Suppressor macrophage treated with lipopolysaccharide for 1 hour (primary cell): ENCODE measurements at regions not wholly inside any gene's neighbourhood (a gene's known extent, or its start where the extent isn't known, plus 50 kb on each side); places are given as distances from the start of the nearest gene placed in this dataset.
A peak's percentile ranks its signal among the peaks of the same experiment; 100 is the strongest.
"Not testable (repeated sequence)": the region's sequence is repeated elsewhere in the genome, so short reads cannot be mapped to it uniquely, and the experiment has no call there.

Experiments
- DNase-seq, 3 donors: peaks; one replicate each; pipeline ENCODE4 v3.0.0-alpha.2; 2020 to 2022

DNA sequence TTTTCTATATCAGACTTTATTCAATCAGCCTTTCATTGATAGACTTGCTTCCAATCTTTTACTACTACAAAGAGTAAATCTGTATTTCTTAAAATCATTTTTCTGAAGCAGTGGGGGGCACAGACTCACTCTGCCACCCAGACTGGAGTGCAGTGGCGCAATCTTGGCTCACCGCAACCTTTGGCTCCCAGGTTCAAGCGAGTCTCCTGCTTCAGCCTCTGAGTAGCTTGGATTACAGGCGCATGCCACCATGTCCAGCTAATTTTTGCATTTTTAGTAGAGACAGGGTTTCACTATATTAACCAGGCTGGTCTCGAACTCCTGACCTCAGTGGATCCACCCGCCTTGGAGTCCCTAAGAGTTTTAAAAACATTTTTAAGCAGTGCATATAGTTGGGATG is 270.6 kb upstream of the REG3G start:
- no peak for DNase-seq

DNA sequence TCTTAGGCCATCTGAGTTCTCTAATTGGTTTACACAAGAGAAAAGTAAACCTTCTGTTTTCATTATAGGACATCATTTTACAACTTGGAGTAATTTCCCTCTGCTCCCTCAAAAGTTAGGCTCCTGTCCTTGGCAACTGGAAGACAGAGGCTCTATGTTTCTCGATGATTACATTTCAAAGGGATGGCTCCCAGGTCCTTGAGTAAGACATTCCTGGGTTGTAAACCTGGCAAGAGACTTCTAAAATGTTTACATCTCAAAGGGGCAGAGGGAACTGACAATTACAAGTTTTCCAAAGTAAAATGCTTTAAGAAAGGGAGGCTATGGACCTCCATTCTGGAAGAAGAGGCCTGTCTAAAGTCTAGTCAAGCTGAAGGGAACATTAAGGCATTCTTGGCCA is 268.3 kb upstream of the REG3G start:
- no peak for DNase-seq

- DNase-seq: no peak
Observed at GRCh38 chr2:78757640-78758039, 267.9 kb upstream of the REG3G start.

GRCh38 chr2:78758765-78759164 is 266.7 kb upstream of the REG3G start:
- DNase-seq: not testable (repeated sequence)

- DNase-seq: no peak
Observed at GRCh38 chr2:78766459-78766858, 259.0 kb upstream of the REG3G start.

- DNase-seq: no peak
Observed at GRCh38 chr2:78768016-78768415, 257.5 kb upstream of the REG3G start.

DNA sequence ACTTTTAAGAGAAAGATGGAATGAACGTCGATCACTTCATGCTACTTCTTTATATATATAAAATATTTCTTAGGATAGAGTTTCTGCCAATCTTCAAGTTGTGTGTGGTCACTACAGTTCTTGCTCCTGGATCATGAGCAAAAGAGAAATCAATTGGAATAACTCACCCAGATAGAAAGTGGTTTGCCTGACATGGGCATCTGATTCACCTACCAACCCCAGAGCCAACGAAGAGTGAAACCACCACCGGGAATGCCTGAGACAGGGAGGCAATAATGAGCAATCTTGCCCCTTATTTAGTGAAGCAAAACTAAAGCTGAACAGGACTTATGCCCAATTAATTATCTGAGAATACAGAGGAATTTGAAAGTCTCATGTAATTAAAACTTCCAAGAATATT is 250.2 kb upstream of the REG3G start:
- no peak for DNase-seq

DNA sequence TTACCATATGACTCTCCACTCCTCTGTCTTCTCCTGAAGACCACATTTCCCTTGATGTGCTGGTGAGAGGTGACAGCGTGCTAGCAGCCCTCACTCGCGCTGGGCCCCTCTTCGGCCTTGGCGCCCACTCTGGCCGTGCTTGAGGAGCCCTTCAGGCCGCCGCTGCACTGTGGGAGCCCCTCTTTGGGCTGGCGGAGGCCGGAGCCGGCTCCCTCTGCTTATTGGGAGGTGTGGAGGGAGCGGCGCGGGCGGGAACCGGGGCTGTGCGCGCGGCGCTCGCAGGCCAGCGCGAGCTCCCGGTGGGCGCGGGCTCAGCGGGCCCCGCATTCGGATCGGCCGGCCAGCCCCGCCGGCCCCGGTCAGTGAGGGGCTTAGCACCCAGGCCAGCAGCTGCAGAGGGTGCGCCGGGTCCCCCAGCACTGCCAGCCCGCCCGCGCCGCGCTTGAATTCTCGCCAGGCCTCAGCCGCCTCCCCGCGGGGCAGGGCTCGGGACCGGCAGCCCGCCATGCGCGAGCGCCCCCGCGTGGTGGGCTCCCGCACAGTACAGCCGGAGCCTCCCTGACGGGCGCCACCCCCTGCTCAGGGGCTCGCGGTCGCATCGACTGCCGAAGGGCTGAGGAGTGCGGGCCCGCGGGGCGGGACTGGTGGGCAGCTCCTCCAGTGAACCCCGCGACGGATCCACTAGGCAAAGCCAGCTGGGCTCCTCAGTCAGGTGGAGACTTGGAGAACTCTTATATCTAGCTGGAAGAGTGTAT is 246.6 kb upstream of the REG3G start:
- DNase-seq: no peak

GRCh38 chr2:78779761-78780160 is 245.7 kb upstream of the REG3G start:
- no peak for DNase-seq

- DNase-seq: no peak
Observed at GRCh38 chr2:78780256-78780655, 245.2 kb upstream of the REG3G start.

GRCh38 chr2:78780864-78781583 is 244.5 kb upstream of the REG3G start:
- DNase-seq: no peak

DNA sequence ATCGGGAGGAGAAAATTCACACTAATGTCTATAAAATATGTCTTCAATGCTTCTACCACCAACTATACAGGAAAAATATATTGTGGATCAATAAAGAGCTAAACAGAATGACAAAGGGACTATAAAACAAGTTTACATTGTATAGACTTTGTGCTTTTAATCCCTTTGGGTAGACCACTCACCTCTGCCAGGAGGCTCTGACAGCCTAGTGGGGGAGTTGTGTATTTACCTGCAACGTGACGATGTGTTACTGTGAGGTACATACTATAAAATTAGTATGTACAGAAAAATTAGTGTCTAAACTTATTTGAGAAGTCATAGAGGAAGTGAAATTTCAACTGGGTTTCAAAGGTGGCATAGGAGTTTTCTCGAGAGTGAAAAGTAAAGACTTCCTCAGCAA is 243.3 kb upstream of the REG3G start:
- no peak for DNase-seq

- peak in 1 of 3 donors; percentile 43 for DNase-seq
Observed at GRCh38 chr2:78811955-78812610, 213.4 kb upstream of the REG3G start.

- DNase-seq: peak in 1 of 3 donors; percentile 24
Observed at GRCh38 chr2:78814331-78814986, 211.0 kb upstream of the REG3G start.

GRCh38 chr2:78817430-78817829 is 208.1 kb upstream of the REG3G start:
- DNase-seq: no peak

GRCh38 chr2:78832481-78832880 is 193.0 kb upstream of the REG3G start:
- DNase-seq: no peak

- DNase-seq: no peak
Observed at GRCh38 chr2:78839259-78839658, 186.2 kb upstream of the REG3G start.

- DNase-seq: not testable (repeated sequence)
Observed at GRCh38 chr2:78840311-78840710, 185.2 kb upstream of the REG3G start.

GRCh38 chr2:78845664-78846185 is 179.8 kb upstream of the REG3G start:
- DNase-seq: peak in 1 of 3 donors; percentile 17

GRCh38 chr2:78861546-78861945 is 164.0 kb upstream of the REG3G start:
- peak; percentile 19 to 46 (median 23) for DNase-seq

- DNase-seq: no peak
Observed at GRCh38 chr2:78864205-78864604, 161.3 kb upstream of the REG3G start.

DNA sequence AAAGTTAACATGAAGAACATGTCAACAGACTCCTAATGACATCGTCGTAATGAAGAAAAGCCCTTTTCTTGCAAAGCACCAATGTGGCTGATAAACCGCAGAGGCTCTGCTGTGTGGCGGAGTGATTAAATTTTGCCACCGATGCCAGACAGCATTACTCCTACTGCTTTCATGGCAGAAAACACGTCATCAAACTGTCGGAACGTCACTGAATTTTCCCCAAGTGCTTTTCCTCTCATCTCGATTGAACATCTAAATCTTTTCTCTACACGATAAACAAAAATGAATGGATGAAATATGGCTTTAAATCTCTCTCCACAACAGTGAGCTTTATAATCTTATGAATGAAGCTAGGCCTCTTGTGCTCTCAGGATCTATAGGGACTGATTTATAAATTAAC is 159.8 kb upstream of the REG3G start:
- DNase-seq: no peak

DNA sequence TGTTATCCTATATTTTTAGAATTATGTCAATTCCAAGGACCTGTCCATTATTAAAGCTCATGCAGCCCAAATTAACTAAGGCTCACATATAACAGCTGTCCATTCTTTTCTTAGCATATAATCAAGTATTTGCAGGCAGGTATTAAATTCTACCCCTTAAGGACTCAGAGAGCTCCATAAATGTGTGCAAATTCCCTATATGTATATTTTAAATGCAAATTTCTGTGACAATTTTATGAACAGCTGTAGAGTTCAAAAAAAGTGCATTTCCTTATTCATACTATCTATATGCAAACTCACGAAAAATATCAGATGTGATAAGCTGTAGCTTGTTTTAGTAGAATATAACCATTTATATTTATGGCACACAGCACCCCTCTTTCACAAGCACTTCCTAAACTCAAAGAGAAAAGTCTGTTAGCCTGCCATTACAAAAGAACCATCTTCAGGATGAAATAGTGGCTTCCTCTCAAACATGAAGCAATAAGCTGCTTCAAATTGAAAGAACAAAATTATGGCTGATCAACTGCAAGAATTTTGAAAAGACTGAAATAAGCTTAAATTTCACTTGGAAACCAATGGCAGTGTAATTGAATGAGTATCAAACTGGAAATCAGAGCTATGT is 155.0 kb upstream of the REG3G start:
- DNase-seq: peak in 1 of 3 donors; percentile 14
